ENCODE measurements at regions not wholly inside any gene's neighbourhood (a gene's known extent, or its start where the extent isn't known, plus 50 kb on each side); places are given as distances from the start of the nearest gene placed in this dataset.

DNA sequence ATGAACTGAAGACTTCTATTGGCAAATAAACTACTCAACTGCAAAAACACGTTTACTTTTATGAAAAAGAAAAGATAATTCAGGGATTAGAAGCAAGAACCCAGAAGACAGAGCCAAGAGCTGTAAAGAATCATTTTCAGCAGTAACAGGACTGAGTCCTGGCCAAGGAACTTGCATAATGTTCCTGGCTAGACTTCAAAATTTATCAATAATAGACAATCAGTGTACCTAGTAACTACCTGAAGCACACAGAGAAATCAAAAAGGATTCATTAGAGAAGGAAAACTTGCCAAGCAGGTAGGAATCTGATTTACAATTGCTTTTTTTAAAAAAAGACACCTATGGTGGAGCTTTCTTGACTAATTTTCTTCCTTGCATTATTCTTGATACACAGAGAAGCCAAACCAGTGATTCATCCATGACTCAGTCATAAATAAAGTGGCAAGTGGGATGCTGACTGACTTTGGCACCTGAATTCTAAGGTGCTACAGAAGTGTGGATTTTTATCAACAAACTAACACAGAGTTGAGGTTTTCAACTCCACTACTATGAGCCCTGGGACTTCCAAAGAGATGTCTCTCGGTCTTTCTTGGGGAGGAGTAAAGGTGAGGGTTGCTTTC is 281.3 kb downstream of the BMP7 start:
- TF ChIP-seq CTCF (IDR thresholded peaks at IDR 0.05; ENCODE audit: low read depth, low read length, poor library complexity, severe bottlenecking): no peak
- no peak for TF ChIP-seq EZH2phosphoT487 (IDR thresholded peaks at IDR 0.05; ENCODE audit: borderline replicate concordance, low read length)
- no peaks in the 10 kb centered on the region for H3K9me3 ChIP-seq (ENCODE audit: control insufficient read depth, insufficient read depth, low read length)
- no peaks in the 10 kb centered on the region for H3F3A ChIP-seq (ENCODE audit: control insufficient read depth, insufficient read depth)
- no peaks in the 10 kb centered on the region for H4K20me1 ChIP-seq (ENCODE audit: control insufficient read depth, insufficient read depth, low read depth, low read length)
- no peak overlapping the region for H3K4me3 ChIP-seq (ENCODE audit: low read length)
- no peaks in the 10 kb centered on the region for H3K36me3 ChIP-seq (ENCODE audit: control insufficient read depth, low read length)
- H3K4me2 ChIP-seq (ENCODE audit: low read length): no peak overlapping the region
- H3K27me3 ChIP-seq (ENCODE audit: control insufficient read depth, low read length): peaks cover 6% of the 10 kb centered on the region; the same call in 1 of the 2 replicates
- H3K27ac ChIP-seq (ENCODE audit: low read depth, low read length): no peak overlapping the region
- no peaks in the 10 kb centered on the region for H3K4me1 ChIP-seq (ENCODE audit: control insufficient read depth, low read length)
- H3K79me2 ChIP-seq (ENCODE audit: control insufficient read depth, low read length): no peaks in the 10 kb centered on the region
- H3K9me2 ChIP-seq (replicated peaks; ENCODE audit: control insufficient read depth, low read length): no peaks in the 10 kb centered on the region

DNA sequence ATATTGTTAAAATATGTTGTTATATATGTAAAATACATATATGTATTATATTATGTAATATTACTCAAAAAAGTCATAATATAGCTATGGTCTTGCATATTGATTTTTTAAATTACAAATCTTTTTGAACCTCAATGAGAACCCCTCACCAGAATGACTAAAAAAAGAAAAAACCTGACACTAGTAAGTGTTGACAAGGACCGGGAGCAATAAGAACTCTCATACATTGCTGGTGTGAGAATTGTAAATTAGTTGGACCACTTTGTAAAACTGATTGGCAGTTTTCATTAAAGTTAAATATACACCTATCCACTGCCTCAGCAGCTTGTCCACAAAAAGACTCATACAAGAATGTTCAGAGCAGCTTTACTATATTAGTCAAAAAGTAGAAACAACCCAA is 280.0 kb downstream of the BMP7 start:
- H3K9me3 ChIP-seq (ENCODE audit: control insufficient read depth, insufficient read depth, low read length): no peaks in the 10 kb centered on the region
- no peaks in the 10 kb centered on the region for H3K36me3 ChIP-seq (ENCODE audit: control insufficient read depth, low read length)
- peaks cover 9% of the 10 kb centered on the region for H3K27me3 ChIP-seq (ENCODE audit: control insufficient read depth, low read length)
- H3K4me2 ChIP-seq (ENCODE audit: low read length): no peak overlapping the region
- no peaks in the 10 kb centered on the region for H3K9me2 ChIP-seq (replicated peaks; ENCODE audit: control insufficient read depth, low read length)
- H3K27ac ChIP-seq (ENCODE audit: low read depth, low read length): no peak overlapping the region
- H3K4me1 ChIP-seq (ENCODE audit: control insufficient read depth, low read length): no peaks in the 10 kb centered on the region
- H3K79me2 ChIP-seq (ENCODE audit: control insufficient read depth, low read length): no peaks in the 10 kb centered on the region
- no peaks in the 10 kb centered on the region for H3F3A ChIP-seq (ENCODE audit: control insufficient read depth, insufficient read depth)
- no peaks in the 10 kb centered on the region for H4K20me1 ChIP-seq (ENCODE audit: control insufficient read depth, insufficient read depth, low read depth, low read length)
- no peak for TF ChIP-seq CTCF (IDR thresholded peaks at IDR 0.05; ENCODE audit: low read depth, low read length, poor library complexity, severe bottlenecking)
- TF ChIP-seq EZH2phosphoT487 (IDR thresholded peaks at IDR 0.05; ENCODE audit: borderline replicate concordance, low read length): no peak
- no peak overlapping the region for H3K4me3 ChIP-seq (ENCODE audit: low read length)

DNA sequence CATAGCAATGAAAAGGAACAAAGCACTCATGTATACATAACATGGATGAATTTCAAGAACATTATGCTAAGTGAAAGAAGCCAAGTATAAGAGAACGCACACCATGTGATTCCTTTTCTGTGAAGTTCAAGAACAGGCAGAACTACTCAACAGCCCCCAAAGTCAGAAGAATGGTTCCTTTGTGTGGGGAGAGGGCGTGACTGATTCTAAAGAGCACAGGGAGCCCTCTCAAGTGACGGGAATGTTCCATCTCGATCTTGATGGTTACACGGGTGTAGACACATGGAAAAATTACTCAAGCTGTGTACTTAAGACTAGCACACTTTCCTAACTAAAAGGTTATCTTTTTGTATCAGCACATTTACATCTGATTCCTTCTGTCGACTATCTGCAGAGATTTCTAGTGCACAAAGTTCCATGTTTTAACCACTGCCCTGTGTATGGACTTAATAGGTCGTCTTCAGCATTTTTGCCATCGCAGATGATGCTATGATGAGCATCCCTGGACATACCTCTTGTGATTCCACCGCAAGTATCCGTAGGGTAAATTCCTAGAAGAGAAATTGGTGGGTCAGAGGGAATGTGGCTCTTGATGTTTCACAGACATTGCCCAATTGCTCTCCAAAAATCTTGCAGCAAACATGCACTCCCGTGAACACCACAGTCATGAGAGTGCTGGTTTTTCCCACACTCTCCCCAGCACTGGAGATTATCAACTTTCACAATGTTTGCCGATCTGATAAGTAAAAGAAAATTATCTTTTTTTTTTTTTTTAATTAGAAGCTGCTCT is 279.3 kb downstream of the BMP7 start:
- Histone ChIP-seq H3K4me3 (ENCODE audit: low read length) (no peak overlapping the region), H3K27ac (ENCODE audit: low read depth, low read length) (no peak overlapping the region), H3K4me2 (ENCODE audit: low read length) (no peak overlapping the region), H3F3A (ENCODE audit: control insufficient read depth, insufficient read depth) (no peaks in the 10 kb centered on the region), H3K9me2 (replicated peaks; ENCODE audit: control insufficient read depth, low read length) (no peaks in the 10 kb centered on the region), H4K20me1 (ENCODE audit: control insufficient read depth, insufficient read depth, low read depth, low read length) (no peaks in the 10 kb centered on the region), H3K9me3 (ENCODE audit: control insufficient read depth, insufficient read depth, low read length) (no peaks in the 10 kb centered on the region), H3K4me1 (ENCODE audit: control insufficient read depth, low read length) (no peaks in the 10 kb centered on the region), H3K27me3 (ENCODE audit: control insufficient read depth, low read length) (peaks cover 9% of the 10 kb centered on the region), H3K79me2 (ENCODE audit: control insufficient read depth, low read length) (no peaks in the 10 kb centered on the region), H3K36me3 (ENCODE audit: control insufficient read depth, low read length) (no peaks in the 10 kb centered on the region)
- TF ChIP-seq CTCF (IDR thresholded peaks at IDR 0.05; ENCODE audit: low read depth, low read length, poor library complexity, severe bottlenecking): no peak
- TF ChIP-seq EZH2phosphoT487 (IDR thresholded peaks at IDR 0.05; ENCODE audit: borderline replicate concordance, low read length): no peak
